GM21360 (cell line): ENCODE measurements at regions not wholly inside any gene's neighbourhood (a gene's known extent, or its start where the extent isn't known, plus 50 kb on each side); places are given as distances from the start of the nearest gene placed in this dataset.

ENCODE experiments used
- ATAC-seq: cut with Tn5 transposase; IDR thresholded peaks from one replicate; pipeline ENCODE4 v1.9.1; 2021; ENCODE audit warnings: mild to moderate bottlenecking, moderate library complexity; ENCODE audit not compliant: unreplicated experiment

GRCh38 chr18:54767098-54767497 lies 61.2 kb upstream of the RAB27B start:
- ATAC-seq = no peak

- ATAC-seq = no peak
Measured at GRCh38 chr18:54769526-54770464, 58.5 kb upstream of the RAB27B start.

- no peak for ATAC-seq
Measured at GRCh38 chr18:54772056-54772455, 56.2 kb upstream of the RAB27B start.

GRCh38 chr18:54774423-54774822 lies 53.9 kb upstream of the RAB27B start:
- no peak for ATAC-seq

DNA sequence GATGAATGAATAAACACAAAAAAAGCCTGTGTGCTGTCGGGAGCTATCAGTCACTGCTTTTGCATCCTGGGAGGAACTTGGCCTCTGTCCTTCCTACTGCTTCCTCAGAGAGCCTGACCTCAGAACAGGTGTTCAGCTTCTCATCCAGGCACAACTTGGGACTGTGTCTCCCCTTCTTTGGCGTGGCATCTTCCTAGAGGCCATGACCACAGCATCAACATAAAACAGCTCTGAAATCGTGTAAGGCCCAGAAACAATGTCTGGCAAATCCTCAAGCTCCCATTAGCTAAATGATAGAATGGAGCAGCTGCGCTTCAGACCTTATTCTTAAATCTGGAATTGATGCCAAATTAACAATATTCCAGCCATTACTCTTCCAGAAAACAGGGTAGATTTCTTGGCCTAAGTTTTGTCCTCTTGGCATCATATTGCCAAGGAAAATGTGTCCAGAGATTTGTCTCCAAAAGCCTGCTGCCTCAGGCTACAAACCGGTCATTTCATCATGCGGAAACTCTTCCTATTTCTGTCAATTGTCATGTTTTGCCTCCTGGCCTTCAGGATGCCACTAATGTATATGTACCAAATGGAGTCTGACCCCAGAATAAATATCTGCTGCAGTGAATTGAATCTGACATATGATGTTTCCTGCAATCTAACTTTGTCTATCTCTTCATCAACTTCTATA lies 53.2 kb upstream of the RAB27B start:
- no peak for ATAC-seq

- no peak for ATAC-seq
Measured at GRCh38 chr18:54775686-54776085, 52.6 kb upstream of the RAB27B start.

- ATAC-seq = peak; percentile 81
Measured at GRCh38 chr18:54776282-54776977, 51.8 kb upstream of the RAB27B start.

DNA sequence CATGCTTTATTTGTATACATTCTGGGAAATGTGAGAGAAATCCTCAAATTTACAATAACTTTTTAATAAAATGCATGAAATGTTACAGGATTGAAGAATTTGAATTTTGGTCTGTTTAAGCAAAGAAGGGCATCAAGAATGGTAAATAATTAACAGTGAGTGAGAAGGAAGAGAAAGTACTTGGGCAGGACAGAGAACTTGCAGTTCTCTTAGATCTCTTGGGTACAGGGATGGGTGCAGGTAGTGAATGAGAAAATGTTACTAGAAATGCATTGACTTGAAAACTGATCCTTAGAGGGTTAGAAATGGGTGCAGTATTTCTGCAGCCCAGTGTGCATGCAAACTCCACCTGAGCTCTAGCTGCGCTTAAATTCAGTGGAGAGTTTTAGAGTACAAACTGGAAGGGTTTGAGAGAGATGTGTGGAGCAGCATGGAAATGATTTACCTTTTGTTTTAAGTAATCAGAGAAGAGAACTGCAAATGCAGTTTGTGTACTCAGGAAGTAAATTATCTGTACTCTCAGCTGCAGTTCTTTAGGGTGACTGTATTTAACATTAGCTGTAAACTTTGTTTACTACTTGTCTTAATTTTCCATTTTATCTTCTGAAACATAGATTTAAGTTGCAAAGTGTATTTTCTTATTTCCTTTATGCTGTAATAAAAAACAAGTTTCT lies 51.0 kb upstream of the RAB27B start:
- ATAC-seq = no peak

DNA sequence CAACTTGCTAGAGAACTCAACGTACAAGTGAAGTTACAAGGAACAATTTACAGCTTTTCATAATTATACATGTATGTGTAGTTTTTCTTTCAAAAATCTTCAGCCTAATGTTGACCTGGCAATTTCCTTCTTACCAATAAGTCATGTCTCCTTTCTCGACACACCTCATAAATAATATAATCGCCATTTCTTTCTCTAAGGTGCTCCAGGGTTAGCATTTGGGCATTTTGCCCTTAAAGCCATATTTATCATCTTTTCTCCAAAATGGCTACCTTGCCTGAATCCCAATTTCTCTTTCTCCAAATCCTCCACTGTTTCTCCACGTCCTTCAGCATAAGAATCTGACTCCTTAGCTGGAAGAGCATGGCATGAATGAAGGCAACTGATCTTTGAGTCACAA lies 50.3 kb upstream of the RAB27B start:
- ATAC-seq = no peak
